GM12865 (cell line): ENCODE measurements at regions not wholly inside any gene's neighbourhood (a gene's known extent, or its start where the extent isn't known, plus 50 kb on each side); places are given as distances from the start of the nearest gene placed in this dataset.

Experiments
- DNase-seq: peaks from one replicate; pipeline ENCODE4 v3.0.0; 2010; ENCODE audit warnings: low read depth
- H3K4me3 ChIP-seq: 2 replicates; pipeline ENCODE4 v1.5.1; 2011; ENCODE audit warnings: mild to moderate bottlenecking, low read depth, low read length, control low read depth
- CTCF ChIP-seq: IDR thresholded peaks from 2 replicates; pipeline ENCODE4 v1.5.1; 2011; ENCODE audit warnings: low read length, control low read depth, low read depth, inconsistent platforms; ENCODE audit not compliant: insufficient read depth; ENCODE audit errors: missing control alignments

- no peak overlapping the region for H3K4me3 ChIP-seq
- no peak for TF ChIP-seq CTCF
Observed at GRCh38 chr6:43949551-43949991, 177.7 kb downstream of the MRPL14 start.

DNA sequence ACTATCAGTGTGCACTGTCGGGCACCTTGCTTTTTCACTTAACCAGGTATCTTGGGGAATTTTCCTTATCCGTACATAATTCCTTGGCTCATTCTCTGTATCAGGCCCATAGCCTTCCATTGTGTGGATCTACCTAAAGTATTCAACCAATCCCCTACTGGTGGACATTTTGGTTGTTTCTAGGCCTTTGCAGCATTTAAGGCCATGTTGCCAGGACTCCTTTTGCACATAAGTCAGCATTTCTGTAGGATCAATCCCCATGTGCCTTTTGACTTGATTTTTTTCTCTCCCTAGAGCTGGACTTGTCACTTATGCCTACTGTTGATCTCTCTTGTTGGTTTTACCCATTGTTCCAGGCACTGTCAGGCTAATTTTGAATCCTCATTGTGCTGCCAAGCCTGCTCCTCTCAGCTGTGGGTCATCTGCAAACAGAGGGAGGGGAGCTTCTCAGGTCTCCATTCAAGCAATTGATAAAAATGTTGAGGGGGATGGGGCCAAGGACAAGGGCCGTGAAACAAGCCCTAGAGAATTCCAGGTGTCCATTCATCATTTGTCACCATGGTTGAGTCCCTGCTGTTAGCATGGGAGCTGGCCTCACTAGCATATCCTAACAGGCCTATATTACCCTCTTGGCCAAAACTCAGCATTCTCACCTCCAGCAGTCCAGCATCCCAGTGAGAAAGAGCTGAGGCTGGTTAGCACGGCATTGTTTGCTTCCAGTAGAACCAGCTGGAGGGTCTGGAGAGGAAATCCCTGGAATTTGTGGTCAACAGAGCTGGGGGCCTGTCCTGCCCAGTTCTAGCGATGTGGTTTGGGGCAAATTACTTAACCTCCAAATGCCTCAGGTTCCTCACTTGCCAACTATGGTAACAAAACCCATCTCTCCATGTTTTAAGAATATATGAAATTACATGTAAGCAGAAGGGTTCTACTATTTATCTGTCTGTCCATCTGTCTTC, 178.4 kb downstream of the MRPL14 start:
- TF ChIP-seq CTCF = no peak
- no peak for DNase-seq
- no peak overlapping the region for H3K4me3 ChIP-seq

More at GRCh38 chr6:43949551-43949991, 177.7 kb downstream of the MRPL14 start:
- DNase-seq = no peak

DNA sequence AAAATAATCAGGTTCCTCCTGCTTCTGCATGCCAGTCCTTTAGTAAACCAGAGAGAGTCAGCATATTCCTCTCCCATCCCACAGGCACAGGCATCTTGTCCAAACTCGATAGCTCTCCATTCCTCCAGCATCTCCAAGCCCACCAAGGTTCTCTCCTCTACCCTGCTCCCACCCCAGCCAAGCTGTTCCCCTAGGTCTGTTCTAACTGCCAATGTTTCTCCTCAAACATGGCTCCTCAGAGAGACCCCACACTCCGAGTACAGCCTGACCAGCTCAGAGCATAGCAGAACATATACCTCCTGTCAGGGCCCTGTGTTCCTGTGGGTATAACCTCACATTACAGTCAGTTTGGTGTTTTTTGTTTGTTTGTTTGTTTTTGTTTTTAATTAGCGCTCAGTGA, 177.8 kb downstream of the VEGFA start:
- no peak for TF ChIP-seq CTCF
- no peak overlapping the region for H3K4me3 ChIP-seq
- DNase-seq = no peak

- no peak for TF ChIP-seq CTCF
- H3K4me3 ChIP-seq = no peak overlapping the region
- DNase-seq = no peak
Observed at GRCh38 chr6:43946641-43947363, 176.8 kb downstream of the VEGFA start.

DNA sequence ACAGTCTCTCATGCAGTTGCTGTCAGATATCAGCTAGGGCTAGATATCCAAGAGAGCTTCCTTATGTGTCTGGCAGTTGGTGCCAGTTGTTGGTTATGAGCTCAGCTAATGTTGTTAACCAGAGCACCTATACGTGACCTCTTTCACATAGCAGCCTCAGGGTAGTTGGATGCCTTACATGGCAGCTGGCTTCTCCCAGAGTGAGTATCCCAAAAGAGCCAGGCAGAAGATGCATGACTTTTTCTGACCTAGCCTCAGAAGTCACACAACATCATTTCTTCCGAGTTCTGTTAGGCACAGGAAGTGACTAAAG, 175.7 kb downstream of the VEGFA start:
- no peak overlapping the region for H3K4me3 ChIP-seq
- no peak for TF ChIP-seq CTCF
- DNase-seq = no peak

DNA sequence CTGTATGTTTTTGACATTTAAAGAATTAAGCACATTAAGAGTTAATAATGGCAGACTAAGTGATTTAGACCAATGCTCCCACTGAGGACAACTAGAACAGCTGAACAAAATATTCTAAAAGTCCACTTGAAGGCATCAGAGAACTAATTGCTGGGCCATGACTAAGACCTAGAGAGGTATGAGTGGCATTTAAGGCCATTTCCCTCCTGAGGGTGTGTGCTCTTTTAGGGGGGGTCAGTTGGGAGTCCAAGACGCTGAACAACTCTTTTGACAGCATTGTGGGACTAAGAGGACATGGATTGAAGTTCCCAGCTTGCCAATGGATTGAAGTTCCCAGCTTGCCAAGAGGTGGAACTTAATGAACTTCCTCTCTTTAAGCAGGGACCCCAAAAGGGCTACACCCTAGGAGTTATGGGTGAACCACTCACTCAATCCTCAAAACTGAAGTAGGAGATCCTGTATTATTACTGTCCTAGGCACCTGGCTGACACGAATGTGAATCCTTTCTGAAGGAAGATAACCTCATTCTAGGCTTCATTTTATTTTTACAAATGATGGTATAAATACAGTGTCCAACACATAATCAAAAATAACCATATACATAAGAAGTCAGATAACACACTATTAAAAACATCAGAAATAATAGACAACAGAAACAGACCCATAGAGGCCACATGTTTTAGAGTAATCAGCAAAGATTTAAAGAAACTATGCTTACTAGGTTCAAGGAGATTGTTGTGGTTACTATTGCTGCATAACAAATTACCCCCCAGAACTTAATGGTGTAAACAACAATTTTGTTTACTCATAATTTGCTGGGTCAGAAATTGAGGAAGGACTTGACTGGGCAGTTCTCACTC, 175.1 kb downstream of the VEGFA start:
- no peak for TF ChIP-seq CTCF
- DNase-seq = no peak
- H3K4me3 ChIP-seq = no peak overlapping the region
